Mononuclear cell (primary cell): ENCODE measurements at regions not wholly inside any gene's neighbourhood (a gene's known extent, or its start where the extent isn't known, plus 50 kb on each side); places are given as distances from the start of the nearest gene placed in this dataset.

Experiments used
- H3K27me3 ChIP-seq: 2 replicates; pipeline ENCODE4 v1.6.0; 2011; ENCODE audit warnings: low read length, control low read depth; ENCODE audit not compliant: insufficient read depth
- H3K4me1 ChIP-seq: 2 replicates; pipeline ENCODE4 v1.5.1; 2011; ENCODE audit warnings: mild to moderate bottlenecking, low read length, control low read depth; ENCODE audit not compliant: insufficient read depth
- H3K4me3 ChIP-seq: 2 replicates; pipeline ENCODE4 v1.5.1; 2011; ENCODE audit warnings: mild to moderate bottlenecking, low read length, moderate library complexity
- H3K9me3 ChIP-seq: 2 replicates; pipeline ENCODE4 v1.5.1; 2011; ENCODE audit warnings: low read depth, mild to moderate bottlenecking, control low read depth, low read length

- H3K4me3 ChIP-seq: no peak overlapping the region
- H3K4me1 ChIP-seq: peaks cover 13% of the 10 kb centered on the region
- no peaks in the 10 kb centered on the region for H3K9me3 ChIP-seq
- H3K27me3 ChIP-seq: no peaks in the 10 kb centered on the region
Measured at GRCh38 chr11:45517171-45517770, 148.2 kb downstream of the CHST1 start.

DNA sequence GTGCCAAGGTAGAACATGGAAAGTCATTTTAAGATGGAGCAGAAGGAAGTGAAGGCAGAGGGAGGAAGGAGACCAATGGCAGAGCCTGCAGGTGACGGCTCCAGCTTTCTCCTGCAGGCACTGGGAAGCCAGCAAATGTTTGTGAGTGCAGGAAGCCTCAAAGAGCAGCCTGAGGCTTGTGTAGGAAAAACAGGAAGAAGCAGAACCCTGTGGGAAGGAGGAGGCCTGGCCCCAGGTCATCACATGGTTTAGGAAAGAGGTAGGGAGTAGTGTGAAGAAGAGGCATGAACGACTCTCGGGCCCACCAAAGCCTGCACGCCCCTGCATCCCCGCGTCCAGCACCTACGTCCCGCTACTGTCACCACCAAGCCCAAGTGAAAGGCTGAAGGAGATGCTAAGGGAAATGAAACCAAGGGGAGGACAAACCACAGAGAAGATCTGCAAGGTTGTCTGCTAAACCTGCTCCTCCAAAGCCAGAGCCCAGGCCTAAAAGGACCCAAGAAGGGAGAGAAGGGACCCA, 151.5 kb downstream of the CHST1 start:
- no peak overlapping the region for H3K4me3 ChIP-seq
- no peaks in the 10 kb centered on the region for H3K9me3 ChIP-seq
- no peaks in the 10 kb centered on the region for H3K27me3 ChIP-seq
- H3K4me1 ChIP-seq: peaks cover under 1% of the 10 kb centered on the region

DNA sequence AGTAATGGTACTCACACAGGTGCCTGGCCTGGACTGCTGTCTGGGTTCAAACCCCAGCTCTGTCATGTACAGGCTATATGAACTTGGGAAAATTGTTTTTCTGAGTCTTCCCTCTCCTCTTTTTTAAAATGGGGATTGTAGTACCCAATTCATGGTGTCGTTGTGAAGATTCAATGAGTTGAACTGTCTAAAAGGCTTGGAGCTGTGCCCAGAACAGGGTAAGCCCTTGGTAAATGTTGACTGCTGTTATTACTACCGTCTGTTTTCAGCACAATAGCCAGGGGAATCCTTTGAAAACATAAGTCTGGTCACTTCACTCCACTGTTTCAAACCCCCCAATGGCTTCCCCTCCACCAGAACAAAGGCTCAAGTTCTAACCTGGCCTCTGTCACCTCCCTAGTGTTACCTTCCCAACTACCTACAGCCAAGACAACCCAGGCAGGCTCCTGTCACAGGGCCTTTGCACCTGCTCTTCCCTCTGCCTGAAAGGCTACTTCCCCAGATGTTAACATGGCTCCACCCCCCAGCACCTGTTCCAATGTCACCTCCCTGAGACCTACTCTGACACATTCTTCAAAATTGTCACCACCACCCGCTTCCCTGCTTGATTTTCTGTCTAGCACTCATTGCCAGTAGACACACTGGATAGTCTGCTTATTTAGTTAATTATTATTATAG, 152.8 kb downstream of the CHST1 start:
- H3K4me3 ChIP-seq: no peak overlapping the region
- H3K9me3 ChIP-seq: no peaks in the 10 kb centered on the region
- no peaks in the 10 kb centered on the region for H3K27me3 ChIP-seq
- no peaks in the 10 kb centered on the region for H3K4me1 ChIP-seq

DNA sequence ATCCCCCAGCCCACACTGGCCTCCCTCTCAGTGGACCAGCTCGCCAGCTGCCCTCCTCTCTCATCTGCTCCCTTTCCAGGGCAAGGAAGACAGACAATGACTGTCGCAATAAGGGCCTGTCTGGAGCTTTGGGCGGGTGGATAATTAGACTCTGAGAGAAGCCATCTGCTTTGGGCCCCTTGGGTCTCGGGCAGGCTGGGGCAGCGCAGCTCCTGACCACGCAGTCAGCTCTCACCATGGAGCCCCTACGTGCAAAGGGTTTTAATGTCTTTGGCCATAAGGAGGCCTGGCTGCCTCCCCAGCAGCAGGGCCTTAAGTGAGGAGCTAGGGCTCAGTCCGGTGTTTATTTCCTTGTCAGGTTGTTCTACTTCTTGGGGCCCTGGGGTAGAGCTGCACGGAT, 153.9 kb downstream of the CHST1 start:
- no peaks in the 10 kb centered on the region for H3K27me3 ChIP-seq
- H3K4me1 ChIP-seq: no peaks in the 10 kb centered on the region
- H3K9me3 ChIP-seq: no peaks in the 10 kb centered on the region
- no peak overlapping the region for H3K4me3 ChIP-seq

DNA sequence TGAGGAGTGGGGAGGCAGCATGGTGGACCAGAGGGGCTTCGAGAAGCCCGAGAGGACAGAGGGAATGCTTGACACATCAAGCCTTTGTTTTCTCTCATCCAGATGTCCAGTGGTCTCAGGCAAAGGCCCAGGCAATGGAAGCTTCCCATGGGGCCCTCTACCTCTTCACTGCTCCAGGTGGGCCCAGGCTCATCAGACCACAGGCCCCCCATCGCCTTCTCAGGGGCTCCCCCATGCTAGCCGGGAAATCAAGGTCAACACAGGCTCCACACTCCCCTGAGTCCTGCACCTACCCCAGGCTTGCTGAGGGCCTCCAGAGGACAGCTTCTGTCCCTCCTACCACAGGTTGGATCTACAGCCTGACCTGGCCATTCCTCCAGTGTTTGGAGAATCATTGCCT, 157.5 kb downstream of the CHST1 start:
- Histone ChIP-seq H3K4me3 (no peak overlapping the region), H3K9me3 (peaks cover 6% of the 10 kb centered on the region), H3K4me1 (no peaks in the 10 kb centered on the region), H3K27me3 (no peaks in the 10 kb centered on the region)

GRCh38 chr11:45503311-45503710, 162.1 kb downstream of the CHST1 start:
- Histone ChIP-seq H3K4me3 (no peak overlapping the region), H3K27me3 (peaks cover 6% of the 10 kb centered on the region), H3K4me1 (no peaks in the 10 kb centered on the region), H3K9me3 (peaks cover 6% of the 10 kb centered on the region)

GRCh38 chr11:45502226-45502545, 163.2 kb downstream of the CHST1 start:
- no peaks in the 10 kb centered on the region for H3K4me1 ChIP-seq
- H3K9me3 ChIP-seq: peaks cover 6% of the 10 kb centered on the region
- no peak overlapping the region for H3K4me3 ChIP-seq
- peaks cover 7% of the 10 kb centered on the region for H3K27me3 ChIP-seq

DNA sequence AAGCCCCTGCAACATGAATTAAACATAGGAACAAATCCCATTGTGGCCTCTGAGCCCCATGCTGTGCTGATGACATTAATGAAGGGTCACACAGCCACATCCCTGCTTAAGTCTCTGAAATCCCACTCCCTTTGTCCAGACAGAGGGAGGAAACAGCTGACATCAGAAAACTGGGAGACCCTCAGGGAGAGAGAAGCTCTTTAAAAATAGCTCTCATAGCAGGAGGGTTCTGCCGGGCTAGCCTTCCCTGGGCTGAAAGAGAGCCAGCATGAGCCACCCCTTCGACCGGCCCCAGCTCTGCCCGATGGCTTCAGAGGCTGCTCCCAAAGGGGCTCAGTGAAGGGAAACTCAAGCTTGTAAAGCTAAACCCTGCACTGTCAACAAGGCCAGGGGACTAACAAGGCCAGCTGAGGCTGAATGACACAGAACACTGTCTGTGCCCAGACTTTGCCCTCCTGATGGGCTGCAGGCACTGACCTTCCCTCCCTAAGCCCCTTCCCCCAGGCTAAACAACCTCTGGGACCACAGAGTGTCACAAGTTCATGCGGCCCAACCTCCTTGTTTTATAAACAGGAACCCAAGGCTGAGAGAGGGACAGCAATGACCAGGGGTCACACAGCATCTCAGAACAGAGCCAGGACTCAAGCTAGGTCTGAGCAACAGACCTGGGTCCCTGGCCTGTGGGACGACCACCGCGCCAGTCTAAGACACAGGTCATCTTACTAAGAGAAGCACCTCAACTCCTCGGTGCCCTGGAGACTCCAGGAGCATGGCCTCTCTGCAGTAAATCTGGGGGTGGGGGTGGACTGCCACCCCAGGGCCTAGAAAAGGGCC, 163.8 kb downstream of the CHST1 start:
- Histone ChIP-seq H3K27me3 (peaks cover 7% of the 10 kb centered on the region), H3K4me3 (no peak overlapping the region), H3K9me3 (peaks cover 6% of the 10 kb centered on the region), H3K4me1 (no peaks in the 10 kb centered on the region)

DNA sequence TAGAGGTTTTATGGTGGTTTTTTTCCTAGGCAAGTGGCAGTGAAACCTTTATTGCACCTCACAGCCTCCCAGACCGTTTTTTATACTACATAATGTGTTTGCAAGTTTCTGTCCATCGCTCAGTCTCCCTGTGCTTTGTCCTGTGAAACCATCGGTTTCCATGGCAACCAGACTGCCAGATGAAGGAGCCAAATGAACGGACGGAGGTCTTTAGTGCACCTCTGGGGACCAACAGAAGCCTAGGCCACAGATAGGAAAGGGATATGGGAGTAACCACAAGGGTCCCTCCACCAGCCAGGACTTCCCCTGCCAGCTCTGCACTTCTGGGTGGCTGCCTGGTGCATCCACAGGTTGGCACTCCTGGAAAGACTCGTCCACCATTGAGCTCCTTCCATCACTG, 165.0 kb downstream of the CHST1 start:
- H3K4me3 ChIP-seq: no peak overlapping the region
- no peaks in the 10 kb centered on the region for H3K4me1 ChIP-seq
- peaks cover 6% of the 10 kb centered on the region for H3K9me3 ChIP-seq
- H3K27me3 ChIP-seq: peaks cover 7% of the 10 kb centered on the region

GRCh38 chr11:45494738-45495137, 170.7 kb downstream of the CHST1 start:
- Histone ChIP-seq H3K27me3 (peaks cover 4% of the 10 kb centered on the region), H3K9me3 (no peaks in the 10 kb centered on the region), H3K4me3 (no peak overlapping the region), H3K4me1 (no peaks in the 10 kb centered on the region)

GRCh38 chr11:45489281-45489905, 176.0 kb downstream of the CHST1 start:
- H3K4me3 ChIP-seq: no peak overlapping the region
- no peaks in the 10 kb centered on the region for H3K4me1 ChIP-seq
- no peaks in the 10 kb centered on the region for H3K9me3 ChIP-seq
- no peaks in the 10 kb centered on the region for H3K27me3 ChIP-seq

GRCh38 chr11:45486461-45486860, 179.0 kb downstream of the CHST1 start:
- Histone ChIP-seq H3K9me3 (no peaks in the 10 kb centered on the region), H3K4me3 (no peak overlapping the region), H3K4me1 (no peaks in the 10 kb centered on the region), H3K27me3 (no peaks in the 10 kb centered on the region)

- Histone ChIP-seq H3K4me1 (no peaks in the 10 kb centered on the region), H3K9me3 (no peaks in the 10 kb centered on the region), H3K27me3 (no peaks in the 10 kb centered on the region), H3K4me3 (no peak overlapping the region)
Measured at GRCh38 chr11:45485070-45485707, 180.2 kb downstream of the CHST1 start.

DNA sequence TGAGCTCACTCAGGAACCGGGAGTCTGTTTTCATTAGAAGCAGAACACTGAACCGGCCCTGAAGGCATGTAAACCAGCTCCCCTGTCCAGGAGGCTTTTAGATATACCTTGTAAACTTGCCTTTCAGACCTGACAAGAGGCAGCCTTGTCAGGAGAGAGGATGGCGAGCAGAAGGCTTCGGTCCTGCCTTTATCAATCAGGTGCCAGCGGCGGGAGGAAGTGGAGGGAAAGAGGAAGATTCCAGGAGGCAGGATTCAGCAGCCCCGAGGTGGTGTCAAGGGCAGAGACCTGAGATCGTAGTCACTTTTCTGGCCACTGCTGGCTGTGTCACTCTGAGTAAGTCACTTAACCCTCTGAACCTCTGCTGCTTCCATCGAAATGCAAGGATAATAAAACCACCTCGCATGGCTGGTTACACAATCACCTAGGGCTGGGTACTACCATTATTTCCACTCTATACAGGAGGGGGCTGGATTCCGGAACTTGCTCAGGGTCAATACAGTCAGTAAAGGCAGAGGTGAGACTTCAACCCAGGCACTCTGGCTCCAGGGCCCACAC, 181.0 kb downstream of the CHST1 start:
- no peaks in the 10 kb centered on the region for H3K27me3 ChIP-seq
- no peaks in the 10 kb centered on the region for H3K9me3 ChIP-seq
- H3K4me3 ChIP-seq: no peak overlapping the region
- no peaks in the 10 kb centered on the region for H3K4me1 ChIP-seq
